Psoas muscle (tissue), 7 donors: ENCODE measurements at regions not wholly inside any gene's neighbourhood (a gene's known extent, or its start where the extent isn't known, plus 50 kb on each side); places are given as distances from the start of the nearest gene placed in this dataset.

Source experiments
- ATAC-seq, 4 donors: fragments of 200-7000 bp; cut with Tn5 transposase; one replicate each; pipeline ENCODE4 v1.9.1; 2020; ENCODE audit warnings: moderate library complexity in 3 of 4, mild to moderate bottlenecking in 2 of 4
- DNase-seq, 2 donors: peaks; one replicate each; pipeline ENCODE4 v3.0.0-alpha.2; 2020
- H3K27ac ChIP-seq: fragments of 200-600 bp; one replicate; pipeline ENCODE4 v1.8.0; 2022
- H3K27me3 ChIP-seq, 3 donors: fragments of 200-600 bp in 1 of 3; one replicate each; pipeline versions ENCODE4 v1.6.1 to v1.8.0; 2013 to 2022; ENCODE audit warnings: low read length in 2 of 3, mild to moderate bottlenecking in 2 of 3, moderate library complexity in 1 of 3; ENCODE audit not compliant: insufficient read depth in 3 of 3
- H3K36me3 ChIP-seq, 2 donors: fragments of 200-600 bp in 1 of 2; one replicate each; pipeline versions ENCODE4 v1.6.1 to v1.8.0; 2013 to 2022; ENCODE audit warnings: low read depth in 1 of 2, mild to moderate bottlenecking in 1 of 2, moderate library complexity in 1 of 2; ENCODE audit not compliant: insufficient read depth in 1 of 2
- H3K4me1 ChIP-seq: fragments of 200-600 bp; one replicate; pipeline ENCODE4 v1.8.0; 2022
- H3K4me3 ChIP-seq: fragments of 200-600 bp; one replicate; pipeline ENCODE4 v1.8.0; 2022; ENCODE audit warnings: mild to moderate bottlenecking
- H3K9me3 ChIP-seq: fragments of 200-600 bp; one replicate; pipeline ENCODE4 v1.8.0; 2022
- CTCF ChIP-seq: fragments of 200-600 bp; IDR thresholded peaks from one replicate; pipeline ENCODE4 v1.8.0; 2022; ENCODE audit warnings: antibody characterized with exemption
- WGBS, 3 donors: extraction: QIAGEN DNeasy Blood & Tissue Kit; methylation state at CpG; one replicate each; pipeline versions ENCODE4 v1.1.6 to v1.1.7; 2013; 5-methylcytosine and 5-hydroxymethylcytosine counted together
- intact Hi-C, 2 donors: fragments of 100-400 bp; cut with DNase I; formaldehyde crosslinking; loops; one replicate each; pipeline versions ENCODE4 v1.11.0 to v1.14.2; 2022
- donor health status: healthy with polysubstance abuse.
- donor health status: DM: no; HTN: no; CAD: no; lungs with moderate emphysema.
- donor health status: Bipolar disorder and iron deficiency.
- donor health status: healthy.
- donor health status: DM: yes; HTN: yes; CAD: no.
- donor health status: DM: no; HTN: no; CAD: no.
- donor health status: DM: yes; HTN: yes; CAD: no.

- DNase-seq (no peak), ATAC-seq (no peak)
- Histone ChIP-seq H3K4me1 (no peaks in the 10 kb centered on the region), H3K9me3 (no peaks in the 10 kb centered on the region), H3K4me3 (no peak overlapping the region), H3K27me3 (no peaks in the 10 kb centered on the region), H3K36me3 (no peaks in the 10 kb centered on the region), H3K27ac (no peak overlapping the region)
- intact Hi-C loops: no loop called here
- no peak for TF ChIP-seq CTCF
- 54 to 66% (median 59%) methylated on average over 3 of the region's 3 CpGs for WGBS, 3 donors
Observed at GRCh38 chr18:6625481-6625880, 104.0 kb upstream of the ARHGAP28 start.

- Histone ChIP-seq H3K27ac (no peak overlapping the region), H3K4me1 (no peaks in the 10 kb centered on the region), H3K27me3 (no peaks in the 10 kb centered on the region), H3K4me3 (no peak overlapping the region), H3K9me3 (no peaks in the 10 kb centered on the region), H3K36me3 (no peaks in the 10 kb centered on the region)
- no peak for ATAC-seq
- WGBS, 3 donors: 70 to 87% (median 71%) methylated on average over 5 of the region's 5 CpGs
- TF ChIP-seq CTCF: no peak
- DNase-seq: no peak
- intact Hi-C loops: no loop called here
Observed at GRCh38 chr18:6626457-6626856, 103.1 kb upstream of the ARHGAP28 start.

- no peaks in the 10 kb centered on the region for H3K36me3 ChIP-seq
- no peak overlapping the region for H3K27ac ChIP-seq
- intact Hi-C loops: no loop called here
- ATAC-seq (no peak), DNase-seq (no peak)
- no peaks in the 10 kb centered on the region for H3K9me3 ChIP-seq
- no peaks in the 10 kb centered on the region for H3K4me1 ChIP-seq
- 46 to 61% (median 50%) methylated on average over 4 of the region's 4 CpGs for WGBS, 3 donors
- no peaks in the 10 kb centered on the region for H3K27me3 ChIP-seq
- H3K4me3 ChIP-seq: no peak overlapping the region
- TF ChIP-seq CTCF: no peak
Observed at GRCh38 chr18:6627645-6628044, 101.9 kb upstream of the ARHGAP28 start.

- no peak for ATAC-seq
- H3K4me1 ChIP-seq: no peaks in the 10 kb centered on the region
- WGBS, 3 donors: 73 to 90% (median 89%) methylated on average over 2 of the region's 2 CpGs
- intact Hi-C loops: no loop called here
- no peaks in the 10 kb centered on the region for H3K27me3 ChIP-seq
- no peak for TF ChIP-seq CTCF
- no peaks in the 10 kb centered on the region for H3K36me3 ChIP-seq
- H3K4me3 ChIP-seq: no peak overlapping the region
- no peaks in the 10 kb centered on the region for H3K9me3 ChIP-seq
- no peak overlapping the region for H3K27ac ChIP-seq
- no peak for DNase-seq
Observed at GRCh38 chr18:6628187-6628586, 101.3 kb upstream of the ARHGAP28 start.

GRCh38 chr18:6629635-6630140 is 99.8 kb upstream of the ARHGAP28 start:
- 79 to 90% (median 82%) methylated on average over 5 of the region's 5 CpGs for WGBS, 3 donors
- ATAC-seq: no peak
- intact Hi-C loops: no loop called here
- H3K9me3 ChIP-seq: no peaks in the 10 kb centered on the region
- DNase-seq: no peak
- no peaks in the 10 kb centered on the region for H3K27me3 ChIP-seq
- TF ChIP-seq CTCF: no peak
- no peaks in the 10 kb centered on the region for H3K36me3 ChIP-seq
- no peak overlapping the region for H3K4me3 ChIP-seq
- no peaks in the 10 kb centered on the region for H3K4me1 ChIP-seq
- no peak overlapping the region for H3K27ac ChIP-seq
